Ishikawa (cell line): ENCODE measurements at regions not wholly inside any gene's neighbourhood (a gene's known extent, or its start where the extent isn't known, plus 50 kb on each side); places are given as distances from the start of the nearest gene placed in this dataset.

Source experiments
- EGR1 ChIP-seq: IDR thresholded peaks from 2 replicates; pipeline ENCODE4 v1.6.1; 2012
- FOXM1 ChIP-seq: IDR thresholded peaks from 2 replicates; pipeline ENCODE4 v1.6.1; 2012; ENCODE audit warnings: low read depth, borderline replicate concordance
- NFIC ChIP-seq: IDR thresholded peaks from 2 replicates; pipeline ENCODE4 v1.6.1; 2012
- RAD21 ChIP-seq: IDR thresholded peaks from 2 replicates; pipeline ENCODE4 v1.6.1; 2012; ENCODE audit warnings: low read depth
- TAF1 ChIP-seq: IDR thresholded peaks from 2 replicates; pipeline ENCODE4 v1.6.1; 2012; ENCODE audit warnings: low read depth, mild to moderate bottlenecking
- USF1 ChIP-seq: IDR thresholded peaks from 2 replicates; pipeline ENCODE4 v1.6.1; 2012
- TF ChIP-seq, protein P1 (sequence below): IDR thresholded peaks from 2 replicates; pipeline ENCODE4 v1.6.1; 2012; ENCODE audit warnings: low read depth, mild to moderate bottlenecking
- TF ChIP-seq, protein P2 (sequence below): IDR thresholded peaks from 2 replicates; pipeline ENCODE4 v1.6.1; 2012

GRCh38 chr11:69905611-69906452 lies 86.6 kb upstream of the FGF3 start:
- TF ChIP-seq FOXM1 = no peak
- no peak for TF ChIP-seq NFIC
- TF ChIP-seq USF1 = no peak
- TF ChIP-seq RAD21 = no peak
- TF ChIP-seq EGR1 = no peak
- TF ChIP-seq, protein P1, sequence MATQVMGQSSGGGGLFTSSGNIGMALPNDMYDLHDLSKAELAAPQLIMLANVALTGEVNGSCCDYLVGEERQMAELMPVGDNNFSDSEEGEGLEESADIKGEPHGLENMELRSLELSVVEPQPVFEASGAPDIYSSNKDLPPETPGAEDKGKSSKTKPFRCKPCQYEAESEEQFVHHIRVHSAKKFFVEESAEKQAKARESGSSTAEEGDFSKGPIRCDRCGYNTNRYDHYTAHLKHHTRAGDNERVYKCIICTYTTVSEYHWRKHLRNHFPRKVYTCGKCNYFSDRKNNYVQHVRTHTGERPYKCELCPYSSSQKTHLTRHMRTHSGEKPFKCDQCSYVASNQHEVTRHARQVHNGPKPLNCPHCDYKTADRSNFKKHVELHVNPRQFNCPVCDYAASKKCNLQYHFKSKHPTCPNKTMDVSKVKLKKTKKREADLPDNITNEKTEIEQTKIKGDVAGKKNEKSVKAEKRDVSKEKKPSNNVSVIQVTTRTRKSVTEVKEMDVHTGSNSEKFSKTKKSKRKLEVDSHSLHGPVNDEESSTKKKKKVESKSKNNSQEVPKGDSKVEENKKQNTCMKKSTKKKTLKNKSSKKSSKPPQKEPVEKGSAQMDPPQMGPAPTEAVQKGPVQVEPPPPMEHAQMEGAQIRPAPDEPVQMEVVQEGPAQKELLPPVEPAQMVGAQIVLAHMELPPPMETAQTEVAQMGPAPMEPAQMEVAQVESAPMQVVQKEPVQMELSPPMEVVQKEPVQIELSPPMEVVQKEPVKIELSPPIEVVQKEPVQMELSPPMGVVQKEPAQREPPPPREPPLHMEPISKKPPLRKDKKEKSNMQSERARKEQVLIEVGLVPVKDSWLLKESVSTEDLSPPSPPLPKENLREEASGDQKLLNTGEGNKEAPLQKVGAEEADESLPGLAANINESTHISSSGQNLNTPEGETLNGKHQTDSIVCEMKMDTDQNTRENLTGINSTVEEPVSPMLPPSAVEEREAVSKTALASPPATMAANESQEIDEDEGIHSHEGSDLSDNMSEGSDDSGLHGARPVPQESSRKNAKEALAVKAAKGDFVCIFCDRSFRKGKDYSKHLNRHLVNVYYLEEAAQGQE = no peak
- TF ChIP-seq TAF1 = no peak
- TF ChIP-seq, protein P2, sequence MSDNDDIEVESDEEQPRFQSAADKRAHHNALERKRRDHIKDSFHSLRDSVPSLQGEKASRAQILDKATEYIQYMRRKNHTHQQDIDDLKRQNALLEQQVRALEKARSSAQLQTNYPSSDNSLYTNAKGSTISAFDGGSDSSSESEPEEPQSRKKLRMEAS = no peak
